SK-N-SH (cell line): ENCODE measurements at regions not wholly inside any gene's neighbourhood (a gene's known extent, or its start where the extent isn't known, plus 50 kb on each side); places are given as distances from the start of the nearest gene placed in this dataset.

Source experiments
- CTCF ChIP-seq: fragments of 200-600 bp; sonication (generic); IDR thresholded peaks from 2 replicates; pipeline ENCODE4 v1.6.1; 2017; ENCODE audit warnings: antibody characterized with exemption, mild to moderate bottlenecking, moderate library complexity
- FOXJ3 ChIP-seq: sonication (generic); formaldehyde crosslinking; IDR thresholded peaks from 2 replicates; pipeline ENCODE4 v1.5.1; 2020; ENCODE audit warnings: mild to moderate bottlenecking, missing genetic modification reagents
- MAX ChIP-seq: IDR thresholded peaks from 2 replicates; pipeline ENCODE4 v1.4.0; 2012; ENCODE audit warnings: low read depth
- MXI1 ChIP-seq: IDR thresholded peaks from 2 replicates; pipeline ENCODE4 v1.6.1; 2012; ENCODE audit warnings: mild to moderate bottlenecking, low read depth, low read length, improper control_type of control experiment
- RAD21 ChIP-seq: IDR thresholded peaks from 2 replicates; pipeline ENCODE4 v1.6.1; 2012; ENCODE audit warnings: mild to moderate bottlenecking, low read length
- REST ChIP-seq: IDR thresholded peaks from 2 replicates; pipeline ENCODE4 v1.6.1; 2012; ENCODE audit warnings: mild to moderate bottlenecking, low read depth, low read length, moderate library complexity
- RFX5 ChIP-seq: IDR thresholded peaks from 2 replicates; pipeline ENCODE4 v1.6.1; 2012; ENCODE audit warnings: mild to moderate bottlenecking, improper control_type of control experiment, low read length
- USF1 ChIP-seq: IDR thresholded peaks from 2 replicates; pipeline ENCODE4 v1.4.0; 2012; ENCODE audit warnings: low read depth, borderline replicate concordance
- USF2 ChIP-seq: fragments of 150-350 bp; IDR thresholded peaks from 2 replicates; pipeline ENCODE4 v1.6.1; 2017; ENCODE audit warnings: antibody characterized with exemption, low read length, low read depth, borderline replicate concordance

GRCh38 chr12:105798256-105798845, 340.4 kb downstream of the NUAK1 start:
- TF ChIP-seq MXI1 (no peak), MAX (no peak), CTCF (no peak), RFX5 (no peak), RAD21 (no peak), FOXJ3 (CRISPR knock-in tag) (no peak), USF2 (no peak), REST (no peak), USF1 (no peak)
